NT2/D1 (cell line): ENCODE measurements at regions not wholly inside any gene's neighbourhood (a gene's known extent, or its start where the extent isn't known, plus 50 kb on each side); places are given as distances from the start of the nearest gene placed in this dataset.

Experiments
- DNase-seq: peaks from one replicate; pipeline ENCODE4 v3.0.0-alpha.2; 2011; ENCODE audit warnings: low read depth, low spot score
- H3K27me3 ChIP-seq: 2 replicates; pipeline ENCODE4 v1.6.0; 2011; ENCODE audit warnings: mild to moderate bottlenecking; ENCODE audit not compliant: insufficient read length, insufficient read depth
- H3K36me3 ChIP-seq: 2 replicates; pipeline ENCODE4 v1.6.1; 2011; ENCODE audit warnings: mild to moderate bottlenecking, low read length, mixed read lengths; ENCODE audit not compliant: insufficient read depth, insufficient read length
- H3K4me1 ChIP-seq: 2 replicates; pipeline ENCODE4 v1.5.1; 2011; ENCODE audit not compliant: insufficient read depth, insufficient read length
- H3K4me3 ChIP-seq: 2 replicates; pipeline ENCODE4 v1.5.1; 2011; ENCODE audit warnings: low read depth; ENCODE audit not compliant: insufficient read length
- H3K9ac ChIP-seq: 2 replicates; pipeline ENCODE4 v1.6.0; 2011; ENCODE audit warnings: low read depth; ENCODE audit not compliant: insufficient read length
- H3K9me3 ChIP-seq: 2 replicates; pipeline ENCODE4 v1.5.1; 2011; ENCODE audit warnings: mild to moderate bottlenecking, low read length; ENCODE audit not compliant: insufficient read depth
- SUZ12 ChIP-seq: IDR thresholded peaks from 2 replicates; pipeline ENCODE4 v1.6.1; 2011; ENCODE audit not compliant: insufficient read length, insufficient read depth; ENCODE audit errors: extremely low read depth
- YY1 ChIP-seq: IDR thresholded peaks from 2 replicates; pipeline ENCODE4 v1.6.1; 2011; ENCODE audit not compliant: insufficient read length, insufficient read depth
- ZNF274 ChIP-seq: IDR thresholded peaks from 2 replicates; pipeline ENCODE4 v1.6.1; 2011; ENCODE audit warnings: mild to moderate bottlenecking, low read depth, low read length

GRCh38 chr5:159824188-159825161 is 91.8 kb upstream of the ADRA1B start:
- DNase-seq = no peak

DNA sequence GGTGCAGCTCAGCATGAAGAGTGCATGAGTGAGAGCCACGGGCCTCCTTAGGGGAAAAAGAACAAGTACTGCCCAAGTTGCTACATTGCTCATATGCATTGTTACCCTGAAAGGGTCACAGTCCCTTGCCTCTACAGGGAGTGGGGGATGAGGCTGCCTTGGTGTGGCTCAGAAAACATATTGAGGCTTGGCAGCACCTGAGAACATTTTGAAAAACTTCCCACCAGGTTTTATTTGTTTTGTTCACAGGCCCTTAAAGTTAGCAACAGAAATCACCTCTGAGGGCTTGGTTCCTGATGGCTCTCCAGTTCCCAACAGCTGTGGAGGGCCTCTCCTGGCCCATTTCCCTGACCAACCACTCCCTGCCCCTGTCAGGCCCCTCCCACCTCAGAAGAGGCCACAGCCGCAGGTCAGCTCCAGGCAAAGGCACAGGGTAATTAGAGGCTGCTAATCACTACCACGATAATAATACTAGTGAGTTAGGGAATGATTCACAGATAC is 90.7 kb upstream of the ADRA1B start:
- H3K9me3 ChIP-seq = no peaks in the 10 kb centered on the region
- H3K4me1 ChIP-seq = peaks cover 4% of the 10 kb centered on the region
- no peaks in the 10 kb centered on the region for H3K27me3 ChIP-seq
- TF ChIP-seq YY1 (no peak), ZNF274 (no peak), SUZ12 (no peak)
- H3K9ac ChIP-seq = no peak overlapping the region
- no peak overlapping the region for H3K4me3 ChIP-seq
- no peak for DNase-seq
- H3K36me3 ChIP-seq = no peaks in the 10 kb centered on the region

More at GRCh38 chr5:159824188-159825161, 91.8 kb upstream of the ADRA1B start:
- Histone ChIP-seq H3K9ac (no peak overlapping the region), H3K36me3 (no peaks in the 10 kb centered on the region), H3K4me1 (peaks cover 10% of the 10 kb centered on the region), H3K9me3 (no peaks in the 10 kb centered on the region), H3K4me3 (no peak overlapping the region), H3K27me3 (no peaks in the 10 kb centered on the region)
- TF ChIP-seq SUZ12 (no peak), ZNF274 (no peak), YY1 (no peak)

GRCh38 chr5:159826351-159827214 is 89.7 kb upstream of the ADRA1B start:
- TF ChIP-seq SUZ12 (no peak), YY1 (no peak), ZNF274 (no peak)
- H3K4me3 ChIP-seq = no peak overlapping the region

GRCh38 chr5:159827861-159828260 is 88.4 kb upstream of the ADRA1B start:
- Histone ChIP-seq H3K36me3 (no peaks in the 10 kb centered on the region), H3K4me3 (no peak overlapping the region), H3K9ac (no peak overlapping the region), H3K4me1 (peaks cover 4% of the 10 kb centered on the region), H3K27me3 (no peaks in the 10 kb centered on the region), H3K9me3 (no peaks in the 10 kb centered on the region)
- TF ChIP-seq ZNF274 = no peak
- no peak for TF ChIP-seq YY1
- TF ChIP-seq SUZ12 = no peak
- DNase-seq = no peak

More at GRCh38 chr5:159826351-159827214, 89.7 kb upstream of the ADRA1B start:
- Histone ChIP-seq H3K27me3 (no peaks in the 10 kb centered on the region), H3K9me3 (no peaks in the 10 kb centered on the region), H3K9ac (no peak overlapping the region), H3K4me1 (peaks cover 4% of the 10 kb centered on the region), H3K36me3 (no peaks in the 10 kb centered on the region)
- DNase-seq = peak; percentile 9

DNA sequence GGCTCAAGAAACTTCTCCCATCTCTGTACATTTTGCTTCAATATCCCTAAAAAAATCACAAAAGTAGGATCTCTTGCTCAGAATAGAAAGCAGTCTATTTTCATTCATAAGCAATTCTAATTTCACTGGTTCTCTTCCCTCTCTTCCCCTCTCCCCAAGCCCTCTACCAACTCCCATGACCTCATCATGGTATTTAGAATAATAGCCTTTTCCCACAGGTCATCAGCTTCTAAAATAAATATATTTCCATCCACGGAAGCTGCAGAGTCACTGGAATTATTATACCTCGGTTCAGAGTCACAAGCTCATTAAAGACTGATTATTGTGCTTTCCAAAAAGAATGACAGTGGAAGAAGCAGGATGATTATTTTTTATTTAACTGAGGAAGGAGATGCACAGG is 84.2 kb upstream of the ADRA1B start:
- H3K27me3 ChIP-seq = no peaks in the 10 kb centered on the region
- H3K36me3 ChIP-seq = no peaks in the 10 kb centered on the region
- no peaks in the 10 kb centered on the region for H3K4me1 ChIP-seq
- TF ChIP-seq ZNF274 (no peak), SUZ12 (no peak), YY1 (no peak)
- no peak overlapping the region for H3K9ac ChIP-seq
- no peak overlapping the region for H3K4me3 ChIP-seq
- H3K9me3 ChIP-seq = no peaks in the 10 kb centered on the region
- no peak for DNase-seq

DNA sequence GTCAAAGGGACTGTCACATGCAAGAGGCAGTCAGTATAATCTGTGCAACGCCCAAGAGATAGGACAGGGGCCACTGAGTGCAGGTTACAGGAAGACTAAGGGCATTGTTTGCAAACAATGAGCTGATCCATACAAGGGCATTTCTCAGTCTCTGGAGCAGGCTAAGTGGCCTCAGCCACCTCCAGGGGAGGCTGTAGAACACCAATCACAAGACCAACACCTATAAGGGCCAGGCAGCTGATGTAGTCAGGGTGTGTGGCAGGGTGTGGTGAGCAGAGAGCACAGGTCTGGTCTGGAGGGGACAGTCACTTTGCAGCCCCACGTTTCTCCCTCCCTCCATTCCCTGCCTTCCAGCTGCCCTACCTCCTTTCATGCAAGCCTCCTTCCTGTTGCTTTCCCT is 83.2 kb upstream of the ADRA1B start:
- H3K27me3 ChIP-seq = no peaks in the 10 kb centered on the region
- TF ChIP-seq SUZ12 (no peak), ZNF274 (no peak), YY1 (no peak)
- no peak for DNase-seq
- no peak overlapping the region for H3K9ac ChIP-seq
- H3K9me3 ChIP-seq = no peaks in the 10 kb centered on the region
- H3K4me3 ChIP-seq = no peak overlapping the region
- H3K4me1 ChIP-seq = no peaks in the 10 kb centered on the region
- no peaks in the 10 kb centered on the region for H3K36me3 ChIP-seq
